ENCODE measurements at regions not wholly inside any gene's neighbourhood (a gene's known extent, or its start where the extent isn't known, plus 50 kb on each side); places are given as distances from the start of the nearest gene placed in this dataset.
A peak's percentile ranks its signal among the peaks of the same experiment; 100 is the strongest.

GRCh38 chrX:134148172-134148692 lies 88.8 kb upstream of the CCDC160 start:
- Mint-ChIP-seq H3K9me3 (no peaks in the 10 kb centered on the region), H3K4me3 (no peak overlapping the region), H3K27ac (ENCODE audit: low read depth) (no peak overlapping the region), H3K4me1 (no peaks in the 10 kb centered on the region), H3K27me3 (no peaks in the 10 kb centered on the region), H3K36me3 (ENCODE audit: insufficient read depth) (peaks cover 2% of the 10 kb centered on the region)
- ATAC-seq (replicated peaks; ENCODE audit: extremely low read depth, poor library complexity, severe bottlenecking) (no peak), DNase-seq (ENCODE audit: low spot score in 2 of 2) (no peak)

GRCh38 chrX:134158821-134159512 lies 78.0 kb upstream of the CCDC160 start:
- ATAC-seq (replicated peaks; ENCODE audit: extremely low read depth, poor library complexity, severe bottlenecking), result no peak
- no peaks in the 10 kb centered on the region for H3K27me3 Mint-ChIP-seq
- no peaks in the 10 kb centered on the region for H3K36me3 Mint-ChIP-seq (ENCODE audit: insufficient read depth)
- no peak overlapping the region for H3K27ac Mint-ChIP-seq (ENCODE audit: low read depth)
- H3K9me3 Mint-ChIP-seq, result no peaks in the 10 kb centered on the region
- no peak overlapping the region for H3K4me3 Mint-ChIP-seq
- no peak for DNase-seq (ENCODE audit: low spot score in 2 of 2)
- no peaks in the 10 kb centered on the region for H3K4me1 Mint-ChIP-seq

GRCh38 chrX:134161162-134161561 lies 75.8 kb upstream of the CCDC160 start:
- Mint-ChIP-seq H3K36me3 (ENCODE audit: insufficient read depth) (no peaks in the 10 kb centered on the region), H3K4me1 (no peaks in the 10 kb centered on the region), H3K9me3 (no peaks in the 10 kb centered on the region), H3K27me3 (no peaks in the 10 kb centered on the region), H3K4me3 (no peak overlapping the region), H3K27ac (ENCODE audit: low read depth) (no peak overlapping the region)
- DNase-seq (ENCODE audit: low spot score in 2 of 2), result no peak
- ATAC-seq (replicated peaks; ENCODE audit: extremely low read depth, poor library complexity, severe bottlenecking), result no peak

GRCh38 chrX:134162032-134162431 lies 75.0 kb upstream of the CCDC160 start:
- Mint-ChIP-seq H3K9me3 (no peaks in the 10 kb centered on the region), H3K27ac (ENCODE audit: low read depth) (no peak overlapping the region), H3K4me1 (no peaks in the 10 kb centered on the region)

GRCh38 chrX:134163836-134164235 lies 73.1 kb upstream of the CCDC160 start:
- H3K9me3 Mint-ChIP-seq, result no peaks in the 10 kb centered on the region
- H3K4me1 Mint-ChIP-seq, result no peaks in the 10 kb centered on the region
- no peaks in the 10 kb centered on the region for H3K36me3 Mint-ChIP-seq (ENCODE audit: insufficient read depth)
- H3K27ac Mint-ChIP-seq (ENCODE audit: low read depth), result no peak overlapping the region
- DNase-seq (ENCODE audit: low spot score in 2 of 2) (no peak), ATAC-seq (replicated peaks; ENCODE audit: extremely low read depth, poor library complexity, severe bottlenecking) (no peak)
- no peaks in the 10 kb centered on the region for H3K27me3 Mint-ChIP-seq
- H3K4me3 Mint-ChIP-seq, result no peak overlapping the region

More at GRCh38 chrX:134162032-134162431, 75.0 kb upstream of the CCDC160 start:
- no peak for DNase-seq (ENCODE audit: low spot score in 2 of 2)
- Mint-ChIP-seq H3K4me3 (no peak overlapping the region), H3K36me3 (ENCODE audit: insufficient read depth) (no peaks in the 10 kb centered on the region), H3K27me3 (no peaks in the 10 kb centered on the region)
- ATAC-seq (replicated peaks; ENCODE audit: extremely low read depth, poor library complexity, severe bottlenecking), result no peak

- no peak overlapping the region for H3K4me3 Mint-ChIP-seq
- H3K4me1 Mint-ChIP-seq, result peaks cover 10% of the 10 kb centered on the region
- no peaks in the 10 kb centered on the region for H3K27me3 Mint-ChIP-seq
- H3K9me3 Mint-ChIP-seq, result no peaks in the 10 kb centered on the region
- H3K27ac Mint-ChIP-seq (ENCODE audit: low read depth), result no peak overlapping the region
- ATAC-seq (replicated peaks; ENCODE audit: extremely low read depth, poor library complexity, severe bottlenecking), result no peak
- no peaks in the 10 kb centered on the region for H3K36me3 Mint-ChIP-seq (ENCODE audit: insufficient read depth)
- no peak for DNase-seq (ENCODE audit: low spot score in 2 of 2)
Measured at GRCh38 chrX:134167591-134168203, 69.3 kb upstream of the CCDC160 start.

GRCh38 chrX:134171661-134172587 lies 65.1 kb upstream of the CCDC160 start:
- Mint-ChIP-seq H3K27ac (ENCODE audit: low read depth) (no peak overlapping the region), H3K4me3 (peak overlapping the region; percentile 86), H3K27me3 (peaks cover 7% of the 10 kb centered on the region), H3K4me1 (peaks cover 16% of the 10 kb centered on the region), H3K36me3 (ENCODE audit: insufficient read depth) (peaks cover 3% of the 10 kb centered on the region), H3K9me3 (no peaks in the 10 kb centered on the region)
- ATAC-seq (replicated peaks; ENCODE audit: extremely low read depth, poor library complexity, severe bottlenecking), result no peak
- DNase-seq (ENCODE audit: low spot score in 2 of 2), result no peak

GRCh38 chrX:134172588-134173259 lies 64.3 kb upstream of the CCDC160 start:
- Mint-ChIP-seq H3K36me3 (ENCODE audit: insufficient read depth) (peaks cover 3% of the 10 kb centered on the region), H3K4me1 (peaks cover 16% of the 10 kb centered on the region), H3K27ac (ENCODE audit: low read depth) (no peak overlapping the region), H3K9me3 (no peaks in the 10 kb centered on the region), H3K27me3 (peaks cover 7% of the 10 kb centered on the region), H3K4me3 (peak overlapping the region; percentile 86)
- no peak for DNase-seq (ENCODE audit: low spot score in 2 of 2)
- ATAC-seq (replicated peaks; ENCODE audit: extremely low read depth, poor library complexity, severe bottlenecking), result peak; percentile 45

GRCh38 chrX:134173541-134174272 lies 63.3 kb upstream of the CCDC160 start:
- Mint-ChIP-seq H3K27me3 (peaks cover 7% of the 10 kb centered on the region), H3K4me1 (peaks cover 16% of the 10 kb centered on the region), H3K9me3 (no peaks in the 10 kb centered on the region), H3K4me3 (peak overlapping the region; percentile 86), H3K36me3 (ENCODE audit: insufficient read depth) (peaks cover 3% of the 10 kb centered on the region), H3K27ac (ENCODE audit: low read depth) (no peak overlapping the region)
- DNase-seq (ENCODE audit: low spot score in 2 of 2) (no peak), ATAC-seq (replicated peaks; ENCODE audit: extremely low read depth, poor library complexity, severe bottlenecking) (no peak)

GRCh38 chrX:134174273-134174660 lies 62.7 kb upstream of the CCDC160 start:
- Mint-ChIP-seq H3K36me3 (ENCODE audit: insufficient read depth) (peaks cover 3% of the 10 kb centered on the region), H3K4me1 (peaks cover 16% of the 10 kb centered on the region), H3K4me3 (peak overlapping the region; percentile 86), H3K27me3 (peaks cover 7% of the 10 kb centered on the region), H3K9me3 (no peaks in the 10 kb centered on the region), H3K27ac (ENCODE audit: low read depth) (no peak overlapping the region)
- no peak for ATAC-seq (replicated peaks; ENCODE audit: extremely low read depth, poor library complexity, severe bottlenecking)
- no peak for DNase-seq (ENCODE audit: low spot score in 2 of 2)

- Mint-ChIP-seq H3K4me3 (no peak overlapping the region), H3K27ac (ENCODE audit: low read depth) (no peak overlapping the region), H3K4me1 (peaks cover 16% of the 10 kb centered on the region), H3K27me3 (peaks cover 9% of the 10 kb centered on the region), H3K36me3 (ENCODE audit: insufficient read depth) (peaks cover 3% of the 10 kb centered on the region), H3K9me3 (no peaks in the 10 kb centered on the region)
- DNase-seq (ENCODE audit: low spot score in 2 of 2) (no peak), ATAC-seq (replicated peaks; ENCODE audit: extremely low read depth, poor library complexity, severe bottlenecking) (no peak)
Measured at GRCh38 chrX:134174859-134175258, 62.1 kb upstream of the CCDC160 start.

Measured in central memory CD8-positive, alpha-beta T cell (primary cell).